CD4-positive, alpha-beta memory T cell (primary cell): ENCODE measurements at regions not wholly inside any gene's neighbourhood (a gene's known extent, or its start where the extent isn't known, plus 50 kb on each side); places are given as distances from the start of the nearest gene placed in this dataset.
"Not testable (repeated sequence)": the region's sequence is repeated elsewhere in the genome, so short reads cannot be mapped to it uniquely, and the experiment has no call there.

Experiments
- CTCF ChIA-PET: fragments of 350-600 bp; sonication (Branson Sonifier 250); formaldehyde crosslinking; loops from one replicate; lab custom pipeline; 2021; ENCODE audit warnings: inconsistent platforms; ENCODE audit not compliant: partially characterized antibody; lab: Charles Lee
- POLR2A ChIA-PET: fragments of 350-600 bp; sonication (Branson Sonifier 250); formaldehyde crosslinking; loops from one replicate; lab custom pipeline; 2021; ENCODE audit not compliant: partially characterized antibody; lab: Charles Lee
- DNase-seq, 5 donors: peaks; one replicate each; pipeline versions ENCODE4 v3.0.0 to v3.0.0-alpha.2; 2020 to 2022; ENCODE audit warnings: mixed read lengths in 1 of 5
- H3K27ac ChIP-seq: one replicate; pipeline ENCODE4 v1.7.0; 2013; ENCODE audit warnings: low read depth, low read length
- H3K27me3 ChIP-seq: 2 replicates; pipeline ENCODE4 v1.7.0; 2013; ENCODE audit warnings: mild to moderate bottlenecking, low read length, moderate library complexity; ENCODE audit not compliant: insufficient read depth
- H3K36me3 ChIP-seq: 2 replicates; pipeline ENCODE4 v1.7.0; 2013; ENCODE audit warnings: mild to moderate bottlenecking, low read length, moderate library complexity; ENCODE audit not compliant: insufficient read depth
- H3K4me1 ChIP-seq: 2 replicates; pipeline ENCODE4 v1.7.0; 2013; ENCODE audit warnings: mild to moderate bottlenecking, low read length, moderate library complexity; ENCODE audit not compliant: insufficient read depth
- H3K4me3 ChIP-seq, 2 donors: one replicate each; pipeline ENCODE4 v1.7.0; 2013; ENCODE audit warnings: low read length in 2 of 2, mild to moderate bottlenecking in 1 of 2
- H3K9me3 ChIP-seq, 2 donors: one replicate each; pipeline ENCODE4 v1.7.0; 2013; ENCODE audit warnings: low read length in 2 of 2, control low read depth in 1 of 2; ENCODE audit not compliant: control insufficient read depth in 1 of 2
- H3K27ac Mint-ChIP-seq, 7 donors: one replicate each; pipeline ENCODE4 v1.8.0; 2020 to 2021; ENCODE audit warnings: mixed read lengths in 7 of 7, mild to moderate bottlenecking in 6 of 7, inconsistent platforms in 3 of 7, moderate library complexity in 3 of 7
- H3K27me3 Mint-ChIP-seq, 2 donors: one replicate each; pipeline ENCODE4 v1.8.0; 2020 to 2021; ENCODE audit warnings: mixed read lengths in 2 of 2
- H3K36me3 Mint-ChIP-seq, 2 donors: one replicate each; pipeline ENCODE4 v1.8.0; 2020 to 2021; ENCODE audit warnings: mixed read lengths in 2 of 2, inconsistent platforms in 1 of 2, mild to moderate bottlenecking in 1 of 2
- H3K4me1 Mint-ChIP-seq, 4 donors: one replicate each; pipeline ENCODE4 v1.8.0; 2020 to 2021; ENCODE audit warnings: mixed read lengths in 4 of 4, mild to moderate bottlenecking in 1 of 4
- H3K4me3 Mint-ChIP-seq, 8 donors: one replicate each; pipeline ENCODE4 v1.8.0; 2020 to 2021; ENCODE audit warnings: mixed read lengths in 8 of 8, mild to moderate bottlenecking in 7 of 8, moderate library complexity in 6 of 8, inconsistent platforms in 3 of 8
- H3K9me3 Mint-ChIP-seq, 8 donors: one replicate each; pipeline ENCODE4 v1.8.0; 2020 to 2021; ENCODE audit warnings: mixed read lengths in 8 of 8, mild to moderate bottlenecking in 5 of 8, inconsistent platforms in 3 of 8, moderate library complexity in 1 of 8
- intact Hi-C: fragments of 100-400 bp; cut with micrococcal nuclease; formaldehyde crosslinking; loops from one replicate; pipeline ENCODE4 v1.15.1; 2023

DNA sequence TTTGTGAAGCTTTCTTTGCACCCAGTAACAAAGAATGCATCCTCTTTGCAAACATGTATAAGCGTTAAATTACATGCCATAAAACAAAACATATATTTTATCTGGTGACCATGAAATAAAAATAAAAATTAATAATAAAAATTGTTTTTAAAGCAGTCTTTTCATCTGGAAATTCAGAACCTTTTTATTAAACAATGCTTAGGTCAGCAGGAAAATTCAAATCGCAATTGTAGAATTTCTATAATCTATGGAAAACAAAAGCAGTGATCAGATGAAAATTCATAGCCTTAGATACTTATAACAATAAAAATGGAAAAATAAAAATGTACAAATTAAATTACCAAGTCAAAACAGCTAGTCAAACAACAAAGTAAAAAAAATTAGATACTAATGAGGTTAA, 435.9 kb upstream of the CHAC2 start:
- no peaks in the 10 kb centered on the region for H3K9me3 ChIP-seq
- H3K4me1 Mint-ChIP-seq = no peaks in the 10 kb centered on the region
- no peaks in the 10 kb centered on the region for H3K36me3 ChIP-seq
- ChIA-PET POLR2A (no interaction called here), CTCF (no interaction called here)
- H3K36me3 Mint-ChIP-seq = no peaks in the 10 kb centered on the region
- H3K9me3 Mint-ChIP-seq = no peaks in the 10 kb centered on the region
- no peak overlapping the region for H3K4me3 ChIP-seq
- H3K4me3 Mint-ChIP-seq = no peak overlapping the region
- H3K27ac ChIP-seq = no peak overlapping the region
- H3K27me3 Mint-ChIP-seq = no peaks in the 10 kb centered on the region
- no peak overlapping the region for H3K27ac Mint-ChIP-seq
- no peaks in the 10 kb centered on the region for H3K4me1 ChIP-seq
- DNase-seq = no peak
- intact Hi-C loops = no loop called here
- no peaks in the 10 kb centered on the region for H3K27me3 ChIP-seq

DNA sequence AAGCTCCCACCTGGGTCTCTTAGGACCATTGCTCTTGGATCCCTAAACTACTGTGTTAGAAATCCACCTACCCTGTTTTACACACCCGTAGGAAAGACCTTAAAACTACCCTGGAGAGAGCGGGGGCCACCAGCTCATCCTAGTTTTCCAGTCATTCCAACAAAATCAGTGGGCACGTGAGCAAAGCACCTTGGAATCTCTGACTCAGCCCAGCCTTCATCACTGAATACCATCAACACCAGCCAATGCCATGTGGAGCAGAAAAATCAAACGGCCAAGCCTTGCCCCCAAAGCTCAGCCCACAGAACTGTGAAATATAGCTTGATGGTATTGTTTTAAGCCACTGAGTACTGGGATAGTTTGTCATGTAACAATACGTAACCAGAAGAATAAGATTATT, 449.7 kb upstream of the CHAC2 start:
- no peak overlapping the region for H3K27ac Mint-ChIP-seq
- no peaks in the 10 kb centered on the region for H3K36me3 ChIP-seq
- H3K36me3 Mint-ChIP-seq = no peaks in the 10 kb centered on the region
- H3K27me3 Mint-ChIP-seq = no peaks in the 10 kb centered on the region
- H3K4me1 ChIP-seq = no peaks in the 10 kb centered on the region
- H3K9me3 ChIP-seq = no peaks in the 10 kb centered on the region
- no peaks in the 10 kb centered on the region for H3K4me1 Mint-ChIP-seq
- H3K4me3 Mint-ChIP-seq = no peak overlapping the region
- CTCF ChIA-PET = no interaction called here
- intact Hi-C loops = no loop called here
- H3K27ac ChIP-seq = no peak overlapping the region
- no peak overlapping the region for H3K4me3 ChIP-seq
- H3K27me3 ChIP-seq = no peaks in the 10 kb centered on the region
- H3K9me3 Mint-ChIP-seq = no peaks in the 10 kb centered on the region
- POLR2A ChIA-PET = no interaction called here
- no peak for DNase-seq

DNA sequence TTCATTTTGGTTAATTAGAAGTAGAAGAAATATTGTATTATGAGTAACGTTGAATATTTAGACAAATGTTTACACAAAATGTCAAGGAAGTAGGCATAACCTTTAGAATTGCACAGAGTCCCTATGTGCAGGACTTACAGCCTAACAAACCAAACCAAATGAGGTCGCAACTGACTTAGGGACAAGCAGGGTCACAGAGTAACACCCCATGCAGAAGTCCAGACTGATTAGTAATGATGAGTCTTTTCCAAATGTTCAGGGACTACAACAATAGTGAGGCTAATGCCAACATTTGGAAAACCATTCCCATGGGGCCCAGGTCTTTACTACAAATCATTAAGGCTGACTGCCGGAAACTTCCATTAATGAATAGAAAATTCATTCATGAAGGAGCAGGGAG, 452.5 kb upstream of the CHAC2 start:
- Histone ChIP-seq H3K27me3 (no peaks in the 10 kb centered on the region), H3K4me3 (no peak overlapping the region), H3K36me3 (no peaks in the 10 kb centered on the region), H3K4me1 (no peaks in the 10 kb centered on the region), H3K27ac (no peak overlapping the region), H3K9me3 (no peaks in the 10 kb centered on the region)
- POLR2A ChIA-PET = no interaction called here
- Mint-ChIP-seq H3K27ac (no peak overlapping the region), H3K4me1 (no peaks in the 10 kb centered on the region), H3K27me3 (no peaks in the 10 kb centered on the region), H3K4me3 (no peak overlapping the region), H3K9me3 (peaks cover 0 to 2% (median 0%) of the 10 kb centered on the region in 8 donors), H3K36me3 (no peaks in the 10 kb centered on the region)
- intact Hi-C loops = no loop called here
- DNase-seq = no peak
- CTCF ChIA-PET = no interaction called here

DNA sequence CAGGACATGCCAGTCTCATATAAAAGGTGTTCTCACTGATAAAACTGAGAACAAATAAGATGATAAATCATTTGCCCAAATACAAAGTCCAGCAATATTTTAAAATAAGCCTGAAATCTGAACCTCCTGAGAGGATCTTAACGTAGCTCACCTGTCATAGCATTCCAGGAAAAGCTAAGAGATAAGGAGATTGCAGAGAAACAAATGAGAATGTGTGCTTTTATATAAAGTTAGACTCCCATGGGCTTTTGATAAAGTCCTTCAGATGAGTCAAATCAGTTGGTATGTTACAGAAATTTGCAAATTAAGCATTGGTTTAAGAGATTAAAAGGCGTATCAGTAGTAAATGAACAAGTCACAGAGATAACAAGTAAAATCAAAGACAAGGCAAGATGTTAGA, 452.9 kb upstream of the CHAC2 start:
- ChIA-PET POLR2A (no interaction called here), CTCF (no interaction called here)
- Histone ChIP-seq H3K4me3 (no peak overlapping the region), H3K27me3 (no peaks in the 10 kb centered on the region), H3K36me3 (no peaks in the 10 kb centered on the region), H3K27ac (no peak overlapping the region), H3K4me1 (no peaks in the 10 kb centered on the region), H3K9me3 (no peaks in the 10 kb centered on the region)
- Mint-ChIP-seq H3K27me3 (no peaks in the 10 kb centered on the region), H3K9me3 (peaks cover 0 to 2% (median 0%) of the 10 kb centered on the region in 8 donors), H3K36me3 (no peaks in the 10 kb centered on the region), H3K4me3 (no peak overlapping the region), H3K27ac (no peak overlapping the region), H3K4me1 (no peaks in the 10 kb centered on the region)
- DNase-seq = no peak
- intact Hi-C loops = no loop called here

DNA sequence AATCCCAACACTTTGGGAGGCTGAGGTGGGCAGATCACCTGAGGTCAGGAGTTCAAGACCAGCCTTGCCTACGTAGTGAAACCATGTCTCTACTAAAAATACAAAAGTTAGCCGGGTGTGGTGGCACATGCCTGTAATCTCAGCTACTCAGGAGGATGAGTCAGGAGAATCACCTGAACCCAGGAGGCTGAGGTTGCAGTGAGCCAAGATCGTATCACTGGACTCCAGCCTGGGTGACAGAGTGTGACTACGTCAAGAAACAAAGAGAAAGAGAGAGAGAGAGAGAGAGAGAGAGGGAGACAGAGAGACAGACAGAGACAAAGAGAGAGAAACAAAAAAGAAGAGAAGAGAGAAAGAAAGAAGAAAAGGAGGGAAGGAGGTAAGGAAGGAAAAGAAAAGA, 454.0 kb upstream of the CHAC2 start:
- H3K27me3 ChIP-seq, H3K27ac Mint-ChIP-seq, H3K9me3 ChIP-seq, H3K36me3 ChIP-seq, H3K27ac ChIP-seq, H3K27me3 Mint-ChIP-seq, H3K4me3 Mint-ChIP-seq, POLR2A ChIA-PET, CTCF ChIA-PET, H3K9me3 Mint-ChIP-seq, H3K4me1 Mint-ChIP-seq, H3K4me1 ChIP-seq, H3K4me3 ChIP-seq, H3K36me3 Mint-ChIP-seq, DNase-seq, intact Hi-C loops: not testable (repeated sequence)

DNA sequence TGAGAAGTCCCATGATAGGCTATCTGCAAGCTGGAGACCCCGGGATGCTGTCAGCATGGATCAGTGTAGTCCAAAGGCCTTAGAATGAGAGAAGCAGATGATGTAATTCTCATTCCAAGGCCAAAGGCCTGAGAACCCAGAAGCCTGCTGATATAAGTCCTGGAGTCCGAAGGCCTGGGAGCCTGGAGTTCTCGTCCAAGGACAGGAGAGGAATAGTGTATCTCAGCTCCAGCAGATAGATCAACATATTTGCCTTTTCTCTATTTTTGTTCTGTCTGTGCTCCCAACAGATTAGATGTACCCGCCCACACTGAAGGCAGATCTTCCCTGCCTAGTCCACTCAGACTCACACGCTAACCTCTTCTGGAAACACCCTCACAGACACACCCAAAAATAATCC, 454.9 kb upstream of the CHAC2 start:
- no peak overlapping the region for H3K27ac ChIP-seq
- Mint-ChIP-seq H3K4me3 (no peak overlapping the region), H3K27me3 (no peaks in the 10 kb centered on the region), H3K27ac (no peak overlapping the region), H3K36me3 (no peaks in the 10 kb centered on the region), H3K4me1 (no peaks in the 10 kb centered on the region), H3K9me3 (peaks cover 0 to 2% (median 0%) of the 10 kb centered on the region in 8 donors)
- H3K4me1 ChIP-seq = no peaks in the 10 kb centered on the region
- intact Hi-C loops = no loop called here
- ChIA-PET CTCF (no interaction called here), POLR2A (no interaction called here)
- no peaks in the 10 kb centered on the region for H3K27me3 ChIP-seq
- H3K4me3 ChIP-seq = no peak overlapping the region
- no peaks in the 10 kb centered on the region for H3K9me3 ChIP-seq
- H3K36me3 ChIP-seq = no peaks in the 10 kb centered on the region
- no peak for DNase-seq

DNA sequence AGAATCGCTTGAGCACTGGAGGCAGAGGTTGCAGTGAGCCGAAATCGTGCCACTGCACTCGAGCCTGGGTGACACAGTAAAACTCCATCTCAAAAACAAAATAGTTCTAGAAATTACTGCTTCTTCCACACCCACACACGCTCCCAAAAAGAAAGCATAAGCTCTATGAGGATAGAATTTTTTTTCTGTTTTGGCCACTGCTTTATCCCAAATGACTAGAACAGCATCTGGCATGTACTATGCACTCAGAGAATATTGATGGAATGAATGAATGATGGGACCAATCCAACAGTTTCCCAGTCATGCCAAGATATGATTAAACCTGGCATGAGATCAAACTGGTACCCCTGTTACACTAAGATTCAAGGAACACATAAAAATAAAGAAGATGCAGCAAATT, 455.4 kb upstream of the CHAC2 start:
- DNase-seq = no peak
- H3K4me1 ChIP-seq = no peaks in the 10 kb centered on the region
- no peaks in the 10 kb centered on the region for H3K27me3 ChIP-seq
- ChIA-PET POLR2A (no interaction called here), CTCF (no interaction called here)
- H3K27ac ChIP-seq = no peak overlapping the region
- no peaks in the 10 kb centered on the region for H3K36me3 ChIP-seq
- no peaks in the 10 kb centered on the region for H3K9me3 ChIP-seq
- intact Hi-C loops = no loop called here
- Mint-ChIP-seq H3K27ac (no peak overlapping the region), H3K27me3 (no peaks in the 10 kb centered on the region), H3K4me1 (no peaks in the 10 kb centered on the region), H3K4me3 (no peak overlapping the region), H3K36me3 (no peaks in the 10 kb centered on the region), H3K9me3 (peaks cover 0 to 2% (median 0%) of the 10 kb centered on the region in 8 donors)
- no peak overlapping the region for H3K4me3 ChIP-seq

DNA sequence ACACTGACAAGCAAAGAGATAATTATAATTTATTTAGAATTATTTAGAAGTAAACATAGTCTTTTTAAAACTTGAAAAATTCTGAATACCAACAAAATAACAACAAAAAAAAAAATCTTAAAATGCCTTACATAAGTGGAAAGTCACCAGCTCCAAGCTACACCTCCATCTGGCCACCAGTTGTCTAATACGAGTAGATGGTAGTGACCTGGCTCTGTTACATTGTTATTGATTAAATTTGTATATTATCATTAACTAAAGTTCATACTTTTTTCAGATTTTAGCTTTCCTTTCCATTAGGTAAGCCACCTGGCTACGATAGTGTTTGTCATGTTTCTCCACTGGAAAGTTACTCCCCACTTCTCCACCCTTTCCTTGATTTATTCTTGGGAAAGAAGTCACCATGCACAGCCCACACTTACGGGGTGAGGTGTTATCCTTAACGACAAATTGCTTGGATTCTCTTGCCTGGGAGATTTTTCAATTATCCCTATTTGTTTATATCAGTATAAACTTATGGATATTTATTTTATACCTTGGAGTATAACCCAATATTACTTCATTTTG, 464.5 kb upstream of the CHAC2 start:
- Histone ChIP-seq H3K4me1 (no peaks in the 10 kb centered on the region), H3K4me3 (no peak overlapping the region), H3K27me3 (no peaks in the 10 kb centered on the region), H3K36me3 (no peaks in the 10 kb centered on the region), H3K9me3 (no peaks in the 10 kb centered on the region), H3K27ac (no peak overlapping the region)
- H3K27me3 Mint-ChIP-seq = no peaks in the 10 kb centered on the region
- intact Hi-C loops = no loop called here
- H3K4me1 Mint-ChIP-seq = no peaks in the 10 kb centered on the region
- ChIA-PET POLR2A (no interaction called here), CTCF (no interaction called here)
- H3K36me3 Mint-ChIP-seq = no peaks in the 10 kb centered on the region
- DNase-seq = no peak
- no peak overlapping the region for H3K4me3 Mint-ChIP-seq
- H3K27ac Mint-ChIP-seq = no peak overlapping the region
- peaks cover 0 to 2% (median 0%) of the 10 kb centered on the region in 8 donors for H3K9me3 Mint-ChIP-seq
